ENCODE measurements at regions not wholly inside any gene's neighbourhood (a gene's known extent, or its start where the extent isn't known, plus 50 kb on each side); places are given as distances from the start of the nearest gene placed in this dataset.

- Histone ChIP-seq H3K4me3 (ENCODE audit: low read length) (no peak overlapping the region), H3K27ac (ENCODE audit: low read length) (no peak overlapping the region), H2AFZ (ENCODE audit: low read length) (no peak overlapping the region)
Observed at GRCh38 chr6:141398949-141399348, 733.8 kb upstream of the GJE1 start.

GRCh38 chr6:141395443-141396008, 737.2 kb upstream of the GJE1 start:
- Histone ChIP-seq H3K9me3 (replicated peaks; ENCODE audit: insufficient read depth, low read length) (no peaks in the 10 kb centered on the region), H3K4me3 (ENCODE audit: low read length) (no peak overlapping the region), H3K9ac (ENCODE audit: low read length) (no peak overlapping the region), H3K4me2 (ENCODE audit: low read depth, low read length) (no peak overlapping the region), H2AFZ (ENCODE audit: low read length) (no peak overlapping the region), H3K79me2 (ENCODE audit: low read length) (no peaks in the 10 kb centered on the region), H3K9me2 (replicated peaks; ENCODE audit: insufficient read depth, low read length) (no peaks in the 10 kb centered on the region), H3K4me1 (ENCODE audit: low read length) (no peaks in the 10 kb centered on the region), H4K20me1 (ENCODE audit: insufficient read depth, low read length) (no peaks in the 10 kb centered on the region), H3K27ac (ENCODE audit: low read length) (no peak overlapping the region), H3F3A (ENCODE audit: insufficient read depth, low read length) (no peaks in the 10 kb centered on the region), H3K36me3 (replicated peaks; ENCODE audit: insufficient read depth, low read length) (no peaks in the 10 kb centered on the region), H3K27me3 (replicated peaks; ENCODE audit: insufficient read depth, low read length) (no peaks in the 10 kb centered on the region)
- no peak for TF ChIP-seq CTCF (IDR thresholded peaks at IDR 0.05; ENCODE audit: low read length)
- no peak for TF ChIP-seq EZH2 (optimal IDR thresholded peaks at IDR 0.05; ENCODE audit: low read depth, low read length)
- TF ChIP-seq EZH2phosphoT487 (IDR thresholded peaks at IDR 0.05; ENCODE audit: low read length), result no peak
- no peak for DNase-seq

More at GRCh38 chr6:141398949-141399348, 733.8 kb upstream of the GJE1 start:
- Histone ChIP-seq H3K4me2 (ENCODE audit: low read depth, low read length) (no peak overlapping the region), H3K9me2 (replicated peaks; ENCODE audit: insufficient read depth, low read length) (no peaks in the 10 kb centered on the region), H3K27me3 (replicated peaks; ENCODE audit: insufficient read depth, low read length) (no peaks in the 10 kb centered on the region), H3K4me1 (ENCODE audit: low read length) (no peaks in the 10 kb centered on the region), H3K9ac (ENCODE audit: low read length) (no peak overlapping the region), H4K20me1 (ENCODE audit: insufficient read depth, low read length) (no peaks in the 10 kb centered on the region), H3F3A (ENCODE audit: insufficient read depth, low read length) (no peaks in the 10 kb centered on the region), H3K9me3 (replicated peaks; ENCODE audit: insufficient read depth, low read length) (no peaks in the 10 kb centered on the region), H3K79me2 (ENCODE audit: low read length) (no peaks in the 10 kb centered on the region), H3K36me3 (replicated peaks; ENCODE audit: insufficient read depth, low read length) (no peaks in the 10 kb centered on the region)
- TF ChIP-seq EZH2phosphoT487 (IDR thresholded peaks at IDR 0.05; ENCODE audit: low read length), result no peak
- TF ChIP-seq CTCF (IDR thresholded peaks at IDR 0.05; ENCODE audit: low read length), result no peak
- no peak for TF ChIP-seq EZH2 (optimal IDR thresholded peaks at IDR 0.05; ENCODE audit: low read depth, low read length)
- no peak for DNase-seq

GRCh38 chr6:141394565-141395051, 738.1 kb upstream of the GJE1 start:
- Histone ChIP-seq H3K9me2 (replicated peaks; ENCODE audit: insufficient read depth, low read length) (no peaks in the 10 kb centered on the region), H3K79me2 (ENCODE audit: low read length) (no peaks in the 10 kb centered on the region), H2AFZ (ENCODE audit: low read length) (no peak overlapping the region), H4K20me1 (ENCODE audit: insufficient read depth, low read length) (no peaks in the 10 kb centered on the region), H3F3A (ENCODE audit: insufficient read depth, low read length) (no peaks in the 10 kb centered on the region), H3K27ac (ENCODE audit: low read length) (no peak overlapping the region), H3K9ac (ENCODE audit: low read length) (no peak overlapping the region), H3K27me3 (replicated peaks; ENCODE audit: insufficient read depth, low read length) (no peaks in the 10 kb centered on the region), H3K36me3 (replicated peaks; ENCODE audit: insufficient read depth, low read length) (no peaks in the 10 kb centered on the region), H3K4me2 (ENCODE audit: low read depth, low read length) (no peak overlapping the region), H3K4me3 (ENCODE audit: low read length) (no peak overlapping the region), H3K9me3 (replicated peaks; ENCODE audit: insufficient read depth, low read length) (no peaks in the 10 kb centered on the region), H3K4me1 (ENCODE audit: low read length) (no peaks in the 10 kb centered on the region)
- no peak for DNase-seq
- no peak for TF ChIP-seq EZH2 (optimal IDR thresholded peaks at IDR 0.05; ENCODE audit: low read depth, low read length)
- TF ChIP-seq CTCF (IDR thresholded peaks at IDR 0.05; ENCODE audit: low read length), result no peak
- TF ChIP-seq EZH2phosphoT487 (IDR thresholded peaks at IDR 0.05; ENCODE audit: low read length), result no peak
